ENCODE measurements at regions not wholly inside any gene's neighbourhood (a gene's known extent, or its start where the extent isn't known, plus 50 kb on each side); places are given as distances from the start of the nearest gene placed in this dataset.

DNA sequence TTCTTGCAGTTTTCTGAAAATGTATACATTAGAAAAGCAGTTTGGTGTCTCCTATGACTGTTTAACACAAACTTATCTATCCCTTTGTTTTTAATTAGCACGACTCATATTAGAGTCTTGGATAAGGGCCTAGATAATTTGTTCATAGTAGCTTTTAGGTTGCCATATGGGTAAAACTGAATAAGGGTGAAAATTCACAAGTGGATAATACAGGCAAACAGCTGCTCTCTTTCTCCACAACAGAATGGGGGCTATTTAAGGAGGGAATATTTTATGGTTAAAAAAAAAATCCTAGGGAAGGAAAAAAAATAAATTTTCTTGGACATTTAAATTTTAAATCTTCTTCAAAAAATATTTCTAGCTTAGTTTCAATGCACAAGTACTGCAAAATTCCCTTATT lies 1416.1 kb downstream of the GATA3 start:
- DNase-seq (ENCODE audit: low spot score): no peak
- H3K9me3 ChIP-seq (ENCODE audit: low read depth): no peaks in the 10 kb centered on the region
- no peak for TF ChIP-seq EZH2 (IDR thresholded peaks at IDR 0.05)
- TF ChIP-seq, protein P1, sequence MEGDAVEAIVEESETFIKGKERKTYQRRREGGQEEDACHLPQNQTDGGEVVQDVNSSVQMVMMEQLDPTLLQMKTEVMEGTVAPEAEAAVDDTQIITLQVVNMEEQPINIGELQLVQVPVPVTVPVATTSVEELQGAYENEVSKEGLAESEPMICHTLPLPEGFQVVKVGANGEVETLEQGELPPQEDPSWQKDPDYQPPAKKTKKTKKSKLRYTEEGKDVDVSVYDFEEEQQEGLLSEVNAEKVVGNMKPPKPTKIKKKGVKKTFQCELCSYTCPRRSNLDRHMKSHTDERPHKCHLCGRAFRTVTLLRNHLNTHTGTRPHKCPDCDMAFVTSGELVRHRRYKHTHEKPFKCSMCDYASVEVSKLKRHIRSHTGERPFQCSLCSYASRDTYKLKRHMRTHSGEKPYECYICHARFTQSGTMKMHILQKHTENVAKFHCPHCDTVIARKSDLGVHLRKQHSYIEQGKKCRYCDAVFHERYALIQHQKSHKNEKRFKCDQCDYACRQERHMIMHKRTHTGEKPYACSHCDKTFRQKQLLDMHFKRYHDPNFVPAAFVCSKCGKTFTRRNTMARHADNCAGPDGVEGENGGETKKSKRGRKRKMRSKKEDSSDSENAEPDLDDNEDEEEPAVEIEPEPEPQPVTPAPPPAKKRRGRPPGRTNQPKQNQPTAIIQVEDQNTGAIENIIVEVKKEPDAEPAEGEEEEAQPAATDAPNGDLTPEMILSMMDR (IDR thresholded peaks at IDR 0.05): no peak
- TF ChIP-seq EZH2phosphoT487 (IDR thresholded peaks at IDR 0.05): no peak
- Mint-ChIP-seq H3K27me3 (ENCODE audit: insufficient read depth, low read depth) (peaks cover 2% of the 10 kb centered on the region), H3K4me1 (no peaks in the 10 kb centered on the region), H3K27ac (no peak overlapping the region), H3K4me3 (no peak overlapping the region), H3K9me3 (no peaks in the 10 kb centered on the region), H3K36me3 (no peaks in the 10 kb centered on the region)
- H3K79me2 ChIP-seq (ENCODE audit: low read depth): no peaks in the 10 kb centered on the region
- no peak overlapping the region for H2AFZ ChIP-seq (replicated peaks)
- no peak overlapping the region for H3K4me2 ChIP-seq
- no peak overlapping the region for H3K9ac ChIP-seq
- H4K20me1 ChIP-seq (ENCODE audit: low read depth): no peaks in the 10 kb centered on the region
- H3K4me3 ChIP-seq: no peak overlapping the region
- H3K4me1 ChIP-seq: peaks cover 8% of the 10 kb centered on the region
- H3K27ac ChIP-seq: no peak overlapping the region
- H3K27me3 ChIP-seq: no peaks in the 10 kb centered on the region
- no peaks in the 10 kb centered on the region for H3K36me3 ChIP-seq
- no peaks in the 10 kb centered on the region for H3F3A ChIP-seq (ENCODE audit: low read depth)

DNA sequence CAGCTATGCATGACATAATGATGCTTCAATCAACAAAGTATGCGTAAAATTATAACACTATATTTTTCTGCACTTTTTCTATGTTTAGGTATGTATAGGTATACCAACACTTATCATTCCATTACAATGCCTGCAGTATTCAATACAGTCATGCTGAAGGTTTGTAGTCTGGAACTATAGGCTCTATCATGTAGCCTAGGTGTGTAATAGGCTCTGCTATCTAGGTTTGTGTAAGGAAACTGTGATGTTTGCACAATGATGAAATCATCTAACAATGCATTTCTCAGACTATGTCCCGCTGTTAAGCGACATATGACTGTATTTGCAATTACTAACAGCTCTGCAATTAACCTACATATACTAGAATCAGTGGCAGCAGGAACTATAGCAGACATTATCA lies 1447.5 kb downstream of the GATA3 start:
- Mint-ChIP-seq H3K27me3 (ENCODE audit: insufficient read depth, low read depth) (no peaks in the 10 kb centered on the region), H3K9me3 (no peaks in the 10 kb centered on the region), H3K36me3 (no peaks in the 10 kb centered on the region), H3K4me1 (no peaks in the 10 kb centered on the region), H3K4me3 (no peak overlapping the region), H3K27ac (no peak overlapping the region)
- Histone ChIP-seq H3K27me3 (no peaks in the 10 kb centered on the region), H2AFZ (replicated peaks) (no peak overlapping the region), H3K36me3 (no peaks in the 10 kb centered on the region), H3F3A (ENCODE audit: low read depth) (no peaks in the 10 kb centered on the region), H3K27ac (no peak overlapping the region), H3K4me1 (no peaks in the 10 kb centered on the region), H3K9me3 (ENCODE audit: low read depth) (no peaks in the 10 kb centered on the region), H4K20me1 (ENCODE audit: low read depth) (no peaks in the 10 kb centered on the region), H3K4me3 (no peak overlapping the region), H3K79me2 (ENCODE audit: low read depth) (no peaks in the 10 kb centered on the region), H3K4me2 (no peak overlapping the region), H3K9ac (no peak overlapping the region)
- no peak for TF ChIP-seq EZH2phosphoT487 (IDR thresholded peaks at IDR 0.05)
- TF ChIP-seq EZH2 (IDR thresholded peaks at IDR 0.05): no peak
- TF ChIP-seq, protein P1 (IDR thresholded peaks at IDR 0.05): no peak
- DNase-seq (ENCODE audit: low spot score): no peak

DNA sequence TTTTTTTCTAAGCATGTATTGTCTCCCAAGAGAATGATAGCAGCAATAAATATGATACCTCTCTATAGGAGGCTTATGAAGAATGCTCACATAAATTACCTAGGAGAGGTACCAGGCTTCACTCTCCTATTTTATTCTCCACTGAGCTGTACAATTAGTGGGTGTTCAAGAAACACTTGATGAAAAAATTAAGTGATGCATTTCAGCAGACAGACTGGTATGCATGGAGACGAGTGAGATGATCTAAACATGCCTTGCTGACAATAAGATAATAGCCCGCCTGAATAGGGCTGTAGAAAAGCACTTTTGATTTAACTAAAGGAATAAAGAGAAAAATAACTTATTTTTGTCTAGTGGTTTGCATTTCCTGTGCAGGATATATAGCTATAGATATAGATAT lies 1449.7 kb downstream of the GATA3 start:
- TF ChIP-seq EZH2phosphoT487 (IDR thresholded peaks at IDR 0.05): no peak
- TF ChIP-seq, protein P1 (IDR thresholded peaks at IDR 0.05): no peak
- no peak for TF ChIP-seq EZH2 (IDR thresholded peaks at IDR 0.05)
- no peak overlapping the region for H3K27ac ChIP-seq

More for the DNA sequence above, 1449.7 kb downstream of the GATA3 start:
- no peak for DNase-seq (ENCODE audit: low spot score)
- Mint-ChIP-seq H3K4me1 (no peaks in the 10 kb centered on the region), H3K27me3 (ENCODE audit: insufficient read depth, low read depth) (no peaks in the 10 kb centered on the region), H3K36me3 (no peaks in the 10 kb centered on the region), H3K27ac (no peak overlapping the region), H3K4me3 (no peak overlapping the region), H3K9me3 (no peaks in the 10 kb centered on the region)
- Histone ChIP-seq H3K4me2 (no peak overlapping the region), H3F3A (ENCODE audit: low read depth) (no peaks in the 10 kb centered on the region), H3K9ac (no peak overlapping the region), H2AFZ (replicated peaks) (no peak overlapping the region), H3K4me3 (no peak overlapping the region), H4K20me1 (ENCODE audit: low read depth) (no peaks in the 10 kb centered on the region), H3K4me1 (no peaks in the 10 kb centered on the region), H3K79me2 (ENCODE audit: low read depth) (no peaks in the 10 kb centered on the region), H3K27me3 (no peaks in the 10 kb centered on the region), H3K36me3 (no peaks in the 10 kb centered on the region), H3K9me3 (ENCODE audit: low read depth) (no peaks in the 10 kb centered on the region)

All from neural progenitor cell (in vitro differentiated cells).